ENCODE measurements at regions not wholly inside any gene's neighbourhood (a gene's known extent, or its start where the extent isn't known, plus 50 kb on each side); places are given as distances from the start of the nearest gene placed in this dataset.

DNA sequence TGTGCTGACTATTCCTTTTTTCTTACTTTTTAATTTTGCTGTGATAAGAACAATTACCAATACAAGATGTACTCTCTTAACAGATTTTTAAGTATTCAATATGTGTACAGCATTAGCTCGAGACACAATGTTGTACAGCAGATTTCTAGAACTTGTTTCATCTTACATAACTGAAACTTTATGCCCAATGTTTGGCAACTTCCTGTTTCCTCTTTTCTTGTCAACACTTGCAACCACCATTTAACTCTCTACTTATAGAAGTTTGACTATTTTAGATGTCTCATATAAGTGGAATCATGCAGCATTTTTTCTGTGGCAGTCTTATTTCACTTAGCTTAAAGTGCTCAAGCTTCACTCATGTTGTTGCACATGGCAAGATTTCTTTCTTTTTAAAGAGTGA is 1426.8 kb downstream of the SLITRK5 start:
- Histone ChIP-seq H3K27me3 (no peaks in the 10 kb centered on the region), H3K9me3 (no peaks in the 10 kb centered on the region), H3K27ac (no peak overlapping the region), H3K4me1 (no peaks in the 10 kb centered on the region), H3K4me3 (no peak overlapping the region), H3K36me3 (peaks cover 5% of the 10 kb centered on the region)
- TF ChIP-seq, protein P1, sequence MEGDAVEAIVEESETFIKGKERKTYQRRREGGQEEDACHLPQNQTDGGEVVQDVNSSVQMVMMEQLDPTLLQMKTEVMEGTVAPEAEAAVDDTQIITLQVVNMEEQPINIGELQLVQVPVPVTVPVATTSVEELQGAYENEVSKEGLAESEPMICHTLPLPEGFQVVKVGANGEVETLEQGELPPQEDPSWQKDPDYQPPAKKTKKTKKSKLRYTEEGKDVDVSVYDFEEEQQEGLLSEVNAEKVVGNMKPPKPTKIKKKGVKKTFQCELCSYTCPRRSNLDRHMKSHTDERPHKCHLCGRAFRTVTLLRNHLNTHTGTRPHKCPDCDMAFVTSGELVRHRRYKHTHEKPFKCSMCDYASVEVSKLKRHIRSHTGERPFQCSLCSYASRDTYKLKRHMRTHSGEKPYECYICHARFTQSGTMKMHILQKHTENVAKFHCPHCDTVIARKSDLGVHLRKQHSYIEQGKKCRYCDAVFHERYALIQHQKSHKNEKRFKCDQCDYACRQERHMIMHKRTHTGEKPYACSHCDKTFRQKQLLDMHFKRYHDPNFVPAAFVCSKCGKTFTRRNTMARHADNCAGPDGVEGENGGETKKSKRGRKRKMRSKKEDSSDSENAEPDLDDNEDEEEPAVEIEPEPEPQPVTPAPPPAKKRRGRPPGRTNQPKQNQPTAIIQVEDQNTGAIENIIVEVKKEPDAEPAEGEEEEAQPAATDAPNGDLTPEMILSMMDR (IDR thresholded peaks at IDR 0.05), result no peak
- TF ChIP-seq POLR2AphosphoS5 (IDR thresholded peaks at IDR 0.05), result no peak
- no peak for TF ChIP-seq POLR2A (IDR thresholded peaks at IDR 0.05)
- intact Hi-C loops (cut with DNase I; ENCODE audit: low total_unique reads), result no loop called here
- no peak for DNase-seq (ENCODE audit: low spot score in 2 of 2)

DNA sequence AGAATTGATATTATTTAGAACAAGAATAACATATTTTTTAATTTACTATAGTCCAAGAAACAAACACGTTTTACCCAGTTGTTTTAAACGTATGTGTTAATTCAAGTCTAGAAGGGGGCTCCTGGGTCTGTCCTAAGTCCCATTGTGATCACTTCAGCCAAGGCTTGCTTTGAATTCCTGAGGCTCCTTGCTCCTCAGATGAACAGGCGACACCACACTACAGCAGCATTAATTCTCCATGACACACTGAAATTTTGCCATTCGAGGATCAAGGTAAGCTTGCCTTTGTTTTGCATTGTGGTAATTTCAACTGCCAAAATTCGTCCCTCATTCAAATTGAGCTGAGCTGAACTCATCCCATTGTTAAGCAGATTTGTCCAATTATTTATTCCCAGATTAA is 1442.6 kb downstream of the SLITRK5 start:
- TF ChIP-seq, protein P1 (IDR thresholded peaks at IDR 0.05), result no peak
- TF ChIP-seq POLR2A (IDR thresholded peaks at IDR 0.05) (no peak), POLR2AphosphoS5 (IDR thresholded peaks at IDR 0.05) (no peak)
- intact Hi-C loops (cut with DNase I; ENCODE audit: low total_unique reads), result no loop called here

DNA sequence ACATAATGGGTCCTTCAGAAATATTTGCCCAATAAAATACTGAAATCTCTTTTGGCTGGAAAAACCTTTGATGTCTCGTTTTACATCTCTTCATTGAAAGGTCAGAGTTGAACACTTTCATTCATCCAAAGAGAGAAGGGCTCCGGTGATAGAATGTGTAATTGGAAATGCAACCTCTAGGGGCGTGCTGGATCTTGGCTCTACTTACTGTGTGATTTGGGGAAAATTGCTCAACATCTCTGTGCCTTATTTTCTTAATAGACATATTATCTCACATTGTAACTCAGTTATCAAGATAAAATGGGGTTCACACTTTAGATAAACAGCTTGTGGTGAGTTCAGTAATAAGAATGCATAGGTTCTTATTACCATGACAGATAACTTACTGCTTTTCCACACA is 1444.1 kb downstream of the SLITRK5 start:
- Histone ChIP-seq H3K27ac (no peak overlapping the region), H3K4me1 (no peaks in the 10 kb centered on the region), H3K36me3 (no peaks in the 10 kb centered on the region), H3K4me3 (no peak overlapping the region), H3K9me3 (no peaks in the 10 kb centered on the region), H3K27me3 (no peaks in the 10 kb centered on the region)
- TF ChIP-seq, protein P1 (IDR thresholded peaks at IDR 0.05), result no peak
- TF ChIP-seq POLR2A (IDR thresholded peaks at IDR 0.05) (no peak), POLR2AphosphoS5 (IDR thresholded peaks at IDR 0.05) (no peak)
- DNase-seq (ENCODE audit: low spot score in 2 of 2), result no peak
- intact Hi-C loops (cut with DNase I; ENCODE audit: low total_unique reads), result no loop called here

More for the DNA sequence above, 1442.6 kb downstream of the SLITRK5 start:
- no peaks in the 10 kb centered on the region for H3K9me3 ChIP-seq
- no peak overlapping the region for H3K27ac ChIP-seq
- H3K36me3 ChIP-seq, result no peaks in the 10 kb centered on the region
- no peaks in the 10 kb centered on the region for H3K4me1 ChIP-seq
- H3K27me3 ChIP-seq, result no peaks in the 10 kb centered on the region
- no peak overlapping the region for H3K4me3 ChIP-seq
- no peak for DNase-seq (ENCODE audit: low spot score in 2 of 2)

DNA sequence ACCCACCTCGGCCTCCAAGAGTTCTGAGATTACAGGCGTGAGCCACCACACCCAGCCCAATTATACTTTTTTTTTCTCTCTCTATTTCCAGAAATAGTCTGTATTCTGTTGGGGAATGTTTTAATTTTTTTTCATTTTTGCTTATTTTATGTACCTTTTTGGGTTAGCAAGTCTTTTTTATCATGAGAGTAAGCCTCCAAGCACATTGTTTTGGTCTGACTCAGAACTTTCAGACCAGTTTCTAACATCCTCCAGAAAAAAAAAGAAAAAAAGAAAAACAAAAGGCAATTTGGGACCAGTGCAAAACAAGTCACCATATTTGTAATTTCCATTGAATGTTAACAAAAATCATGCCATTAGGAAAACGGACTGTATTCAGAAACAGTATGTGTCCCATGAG is 1465.5 kb downstream of the SLITRK5 start:
- intact Hi-C loops (cut with DNase I; ENCODE audit: low total_unique reads), result no loop called here
- no peak for DNase-seq (ENCODE audit: low spot score in 2 of 2)
- H3K4me3 ChIP-seq, result no peak overlapping the region
- TF ChIP-seq POLR2AphosphoS5 (IDR thresholded peaks at IDR 0.05) (no peak), POLR2A (IDR thresholded peaks at IDR 0.05) (no peak)
- TF ChIP-seq, protein P1 (IDR thresholded peaks at IDR 0.05), result no peak
- no peaks in the 10 kb centered on the region for H3K27me3 ChIP-seq
- H3K4me1 ChIP-seq, result no peaks in the 10 kb centered on the region
- no peaks in the 10 kb centered on the region for H3K9me3 ChIP-seq
- H3K36me3 ChIP-seq, result no peaks in the 10 kb centered on the region
- no peak overlapping the region for H3K27ac ChIP-seq

DNA sequence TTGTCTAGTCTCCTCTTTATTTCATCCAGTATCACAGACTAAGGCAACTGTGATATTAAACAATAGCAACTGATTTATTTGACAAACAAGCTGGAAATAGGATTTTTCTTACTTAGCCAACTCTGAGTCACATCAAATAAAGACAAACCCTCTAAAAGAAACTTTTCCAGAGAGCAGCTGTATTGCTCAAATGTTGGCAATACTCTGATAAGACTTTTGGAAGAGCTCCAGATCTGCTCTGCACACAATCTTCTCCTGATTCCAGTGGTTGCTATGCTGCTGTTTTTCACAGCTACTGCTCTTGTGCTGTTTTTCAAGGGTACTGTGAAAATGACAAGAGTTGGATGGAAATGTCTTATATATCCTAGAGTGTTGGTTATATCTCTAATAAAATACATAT is 1479.2 kb downstream of the SLITRK5 start:
- Histone ChIP-seq H3K9me3 (peaks cover 0 to 5% of the 10 kb centered on the region in 2 donors), H3K27me3 (no peaks in the 10 kb centered on the region), H3K36me3 (no peaks in the 10 kb centered on the region), H3K27ac (no peak overlapping the region), H3K4me1 (no peaks in the 10 kb centered on the region), H3K4me3 (no peak overlapping the region)
- no peak for DNase-seq (ENCODE audit: low spot score in 2 of 2)
- TF ChIP-seq, protein P1 (IDR thresholded peaks at IDR 0.05), result no peak
- TF ChIP-seq POLR2AphosphoS5 (IDR thresholded peaks at IDR 0.05) (no peak), POLR2A (IDR thresholded peaks at IDR 0.05) (no peak)
- intact Hi-C loops (cut with DNase I; ENCODE audit: low total_unique reads), result no loop called here
